Neural crest cell (in vitro differentiated cells): ENCODE measurements at regions not wholly inside any gene's neighbourhood (a gene's known extent, or its start where the extent isn't known, plus 50 kb on each side); places are given as distances from the start of the nearest gene placed in this dataset.

Experiments
- DNase-seq: peaks from one replicate; pipeline ENCODE4 v3.0.0; 2021; ENCODE audit warnings: low read depth, mixed read lengths, low spot score
- H3K27ac Mint-ChIP-seq: one replicate; pipeline ENCODE4 v1.8.0; 2021; ENCODE audit warnings: mild to moderate bottlenecking, mixed read lengths; ENCODE audit not compliant: unreplicated experiment
- H3K27me3 Mint-ChIP-seq: 2 replicates; pipeline ENCODE4 v1.8.0; 2021; ENCODE audit warnings: low read depth, mild to moderate bottlenecking, mixed read lengths
- H3K36me3 Mint-ChIP-seq: 2 replicates; pipeline ENCODE4 v1.8.0; 2021; ENCODE audit warnings: low read depth, mild to moderate bottlenecking, mixed read lengths
- H3K4me1 Mint-ChIP-seq: 2 replicates; pipeline ENCODE4 v1.8.0; 2021; ENCODE audit warnings: mixed read lengths
- H3K4me3 Mint-ChIP-seq: one replicate; pipeline ENCODE4 v1.8.0; 2021; ENCODE audit warnings: mild to moderate bottlenecking, mixed read lengths
- H3K9me3 Mint-ChIP-seq: 2 replicates; pipeline ENCODE4 v1.8.0; 2021; ENCODE audit warnings: mixed read lengths
- CTCF ChIP-seq: fragments of 200-600 bp; sonication (generic); conservative IDR thresholded peaks from 2 replicates; pipeline ENCODE4 v1.5.0; 2021; ENCODE audit warnings: antibody characterized with exemption, mild to moderate bottlenecking

- DNase-seq = no peak
- Mint-ChIP-seq H3K9me3 (no peaks in the 10 kb centered on the region), H3K27ac (no peak overlapping the region), H3K4me3 (no peak overlapping the region), H3K36me3 (peaks cover 2% of the 10 kb centered on the region), H3K4me1 (no peaks in the 10 kb centered on the region), H3K27me3 (no peaks in the 10 kb centered on the region)
- no peak for TF ChIP-seq CTCF
These were observed 72.9 kb downstream of the ZNF622 start for GRCh38 chr5:16392718-16393117.

GRCh38 chr5:16391858-16392649 lies 73.5 kb downstream of the ZNF622 start:
- no peak for DNase-seq
- Mint-ChIP-seq H3K9me3 (no peaks in the 10 kb centered on the region), H3K4me3 (no peak overlapping the region), H3K27me3 (peaks cover 2% of the 10 kb centered on the region), H3K27ac (no peak overlapping the region), H3K4me1 (no peaks in the 10 kb centered on the region), H3K36me3 (peaks cover 2% of the 10 kb centered on the region)
- TF ChIP-seq CTCF = no peak

- no peak for TF ChIP-seq CTCF
- no peaks in the 10 kb centered on the region for H3K4me1 Mint-ChIP-seq
- no peak overlapping the region for H3K27ac Mint-ChIP-seq
- peaks cover 7% of the 10 kb centered on the region for H3K27me3 Mint-ChIP-seq
- DNase-seq = no peak
- H3K4me3 Mint-ChIP-seq = no peak overlapping the region
- no peaks in the 10 kb centered on the region for H3K9me3 Mint-ChIP-seq
- H3K36me3 Mint-ChIP-seq = no peaks in the 10 kb centered on the region
These were observed 74.8 kb downstream of the ZNF622 start for GRCh38 chr5:16390825-16391224.

GRCh38 chr5:16385516-16386090 lies 80.0 kb downstream of the ZNF622 start:
- H3K9me3 Mint-ChIP-seq = no peaks in the 10 kb centered on the region
- H3K4me1 Mint-ChIP-seq = no peaks in the 10 kb centered on the region
- no peak overlapping the region for H3K4me3 Mint-ChIP-seq
- TF ChIP-seq CTCF = no peak
- DNase-seq = no peak
- H3K36me3 Mint-ChIP-seq = no peaks in the 10 kb centered on the region
- no peak overlapping the region for H3K27ac Mint-ChIP-seq
- H3K27me3 Mint-ChIP-seq = peaks cover 11% of the 10 kb centered on the region

- Mint-ChIP-seq H3K4me3 (no peak overlapping the region), H3K4me1 (no peaks in the 10 kb centered on the region), H3K27ac (no peak overlapping the region), H3K36me3 (no peaks in the 10 kb centered on the region), H3K27me3 (peaks cover 11% of the 10 kb centered on the region), H3K9me3 (no peaks in the 10 kb centered on the region)
- TF ChIP-seq CTCF = no peak
- no peak for DNase-seq
These were observed 80.8 kb downstream of the ZNF622 start for GRCh38 chr5:16384804-16385203.
